Endothelial cell of umbilical vein (primary cell): ENCODE measurements at regions not wholly inside any gene's neighbourhood (a gene's known extent, or its start where the extent isn't known, plus 50 kb on each side); places are given as distances from the start of the nearest gene placed in this dataset.

Experiments
- BruUV-seq: library from RNA; stranded (reverse); fragments of 400-500 nt; replicated peaks from 2 replicates; lab custom pipeline; 2021; lab: Mats Ljungman, UMichigan
- CTCF ChIA-PET: fragments of 300-600, 350-600 bp; sonication (Branson Sonifier 250); formaldehyde crosslinking; loops from one replicate; lab custom pipeline; 2021; ENCODE audit warnings: antibody characterized with exemption, inconsistent platforms; lab: Charles Lee
- POLR2A ChIA-PET: fragments of 300-600, 350-600 bp; sonication (Branson Sonifier 250); formaldehyde crosslinking; loops from one replicate; lab custom pipeline; 2021; ENCODE audit warnings: antibody characterized with exemption, inconsistent platforms; lab: Charles Lee
- DNase-seq: peaks from one replicate; pipeline ENCODE4 v3.0.0-alpha.2; 2011; ENCODE audit warnings: low read depth, low spot score
- FAIRE-seq: peaks from 2 replicates; lab custom pipeline; 2011; peaks lifted over from hg19 to GRCh38; lab: Jason Lieb, UNC
- H2AFZ ChIP-seq: 2 replicates; pipeline ENCODE4 v1.6.0; 2012; ENCODE audit warnings: low read depth, low read length, control low read depth, inconsistent platforms
- H3K27ac ChIP-seq: 2 replicates; pipeline ENCODE4 v1.5.1; 2011; ENCODE audit warnings: low read depth, mild to moderate bottlenecking, control low read depth, low read length, moderate library complexity; ENCODE audit not compliant: insufficient read depth
- H3K27me3 ChIP-seq, 2 experiments: 2 replicates each; pipeline versions ENCODE4 v1.6.0 to v1.6.1; 2011; ENCODE audit warnings: low read length in 2 of 2, mixed read lengths in 1 of 2; ENCODE audit not compliant: control insufficient read depth in 2 of 2, insufficient read depth in 2 of 2
- H3K36me3 ChIP-seq, 2 experiments: 2 replicates in 1 of 2; 3 replicates in 1 of 2; pipeline ENCODE4 v1.5.1; 2011; ENCODE audit warnings: low read length in 2 of 2, mild to moderate bottlenecking in 1 of 2, moderate library complexity in 1 of 2; ENCODE audit not compliant: control insufficient read depth in 2 of 2, insufficient read depth in 2 of 2; ENCODE audit errors: extremely low read depth in 1 of 2
- H3K4me1 ChIP-seq: 3 replicates; pipeline ENCODE4 v1.5.1; 2011; ENCODE audit warnings: mild to moderate bottlenecking, low read length; ENCODE audit not compliant: control insufficient read depth, insufficient read depth; ENCODE audit errors: extremely low read depth
- H3K4me2 ChIP-seq: 2 replicates; pipeline ENCODE4 v1.6.1; 2011; ENCODE audit warnings: low read length, control low read depth, mixed read lengths; ENCODE audit not compliant: insufficient read depth
- H3K4me3 ChIP-seq, 3 experiments: fragments of 200-600 bp in 1 of 3; sonication (generic), shearing (Covaris generic) in 1 of 3; replicated peaks in 1 of 3; 2 replicates each; pipeline ENCODE4 v1.5.1; 2011 to 2016; ENCODE audit warnings: control low read depth in 3 of 3, low read length in 3 of 3, mild to moderate bottlenecking in 2 of 3, inconsistent platforms in 1 of 3, low read depth in 1 of 3, moderate library complexity in 1 of 3; ENCODE audit not compliant: insufficient read depth in 1 of 3
- H3K79me2 ChIP-seq: 2 replicates; pipeline ENCODE4 v1.6.0; 2012; ENCODE audit warnings: low read length, inconsistent platforms; ENCODE audit not compliant: control insufficient read depth, insufficient read depth
- H3K9ac ChIP-seq: replicated peaks from 2 replicates; pipeline ENCODE3; 2011; ENCODE audit warnings: low read length, control low read depth; ENCODE audit not compliant: insufficient read depth; ENCODE audit errors: extremely low read depth
- H3K9me1 ChIP-seq: replicated peaks from 3 replicates; pipeline ENCODE4 v1.6.0; 2011; ENCODE audit warnings: mild to moderate bottlenecking, low read length; ENCODE audit not compliant: control insufficient read depth, insufficient read depth; ENCODE audit errors: extremely low read depth
- H3K9me3 ChIP-seq: replicated peaks from 2 replicates; pipeline ENCODE4 v1.5.1; 2012; ENCODE audit warnings: low read length, inconsistent platforms; ENCODE audit not compliant: control insufficient read depth, insufficient read depth
- H4K20me1 ChIP-seq: replicated peaks from 2 replicates; pipeline ENCODE3; 2011; ENCODE audit warnings: mild to moderate bottlenecking, low read length; ENCODE audit not compliant: control insufficient read depth, insufficient read depth; ENCODE audit errors: extremely low read depth
- CTCF ChIP-seq, 2 donors: IDR thresholded peaks; 1 replicate in 1 of 2; 2 replicates in 1 of 2; pipeline ENCODE4 v1.5.1; 2011; ENCODE audit warnings: low read length in 2 of 2, mild to moderate bottlenecking in 2 of 2, moderate library complexity in 2 of 2, control low read depth in 1 of 2, inconsistent platforms in 1 of 2, low read depth in 1 of 2; ENCODE audit not compliant: insufficient read depth in 1 of 2; ENCODE audit errors: extremely low read depth in 1 of 2
- EZH2 ChIP-seq: IDR thresholded peaks from 2 replicates; pipeline ENCODE4 v1.6.1; 2012; ENCODE audit warnings: borderline replicate concordance, low read depth, mild to moderate bottlenecking, moderate library complexity, low read length, inconsistent platforms; ENCODE audit not compliant: severe bottlenecking
- FOS ChIP-seq: IDR thresholded peaks from 2 replicates; pipeline ENCODE4 v1.6.1; 2011; ENCODE audit warnings: mild to moderate bottlenecking, low read length, moderate library complexity, borderline replicate concordance; ENCODE audit not compliant: insufficient read depth
- GATA2 ChIP-seq: IDR thresholded peaks from 2 replicates; pipeline ENCODE4 v1.7.0; 2011; ENCODE audit warnings: low read depth, mild to moderate bottlenecking, moderate library complexity, mixed read lengths, low read length; ENCODE audit not compliant: insufficient read length, insufficient read depth
- JUN ChIP-seq: IDR thresholded peaks from 2 replicates; pipeline ENCODE4 v1.6.1; 2011; ENCODE audit warnings: borderline replicate concordance, low read depth; ENCODE audit not compliant: insufficient read length, insufficient read depth
- MAX ChIP-seq: IDR thresholded peaks from 2 replicates; pipeline ENCODE4 v1.6.1; 2011; ENCODE audit not compliant: insufficient read depth, insufficient read length
- MYC ChIP-seq: IDR thresholded peaks from one replicate; pipeline ENCODE4 v1.6.1; 2011; ENCODE audit warnings: mild to moderate bottlenecking, low read depth, low read length
- POLR2A ChIP-seq: IDR thresholded peaks from 2 replicates; pipeline ENCODE4 v1.6.1; 2012; ENCODE audit warnings: low read depth, mild to moderate bottlenecking, control low read depth, low read length
- POLR2AphosphoS5 ChIP-seq: IDR thresholded peaks from 2 replicates; pipeline ENCODE4 v1.6.1; 2012; ENCODE audit warnings: low read depth, mild to moderate bottlenecking, control low read depth, low read length, moderate library complexity; ENCODE audit not compliant: insufficient read depth
- dilution Hi-C: fragments of 300-500 bp; cut with MboI; formaldehyde crosslinking; loops from one replicate; pipeline ENCODE4 v1.15.0; 2019; ENCODE audit warnings: low sequenced_read_pairs; ENCODE audit not compliant: extremely low pct_ligation_motif_present
- intact Hi-C: fragments of 100-400 bp; cut with micrococcal nuclease; formaldehyde crosslinking; loops from one replicate; pipeline ENCODE4 v1.10.0; 2022

GRCh38 chr2:211159972-211160371, 603.6 kb downstream of the CPS1 start:
- Histone ChIP-seq H3K9me1 (no peaks in the 10 kb centered on the region), H3K9ac (no peak overlapping the region), H3K4me3 (no peak overlapping the region), H4K20me1 (no peaks in the 10 kb centered on the region), H3K9me3 (no peaks in the 10 kb centered on the region), H2AFZ (no peak overlapping the region), H3K79me2 (no peaks in the 10 kb centered on the region), H3K4me2 (no peak overlapping the region), H3K27ac (no peak overlapping the region), H3K4me1 (no peaks in the 10 kb centered on the region), H3K27me3 (peaks cover 0 to 2% of the 10 kb centered on the region in 2 experiments), H3K36me3 (no peaks in the 10 kb centered on the region)
- FAIRE-seq (no peak), DNase-seq (no peak)
- intact Hi-C loops = loop anchor here (5.0 kb wide), 2 partner anchors 123 to 658 kb away; no protein-coding TSS in a partner anchor
- ChIA-PET CTCF (interaction anchor here (1.1 to 4.1 kb wide), 2 partner anchors 15 to 74 kb away, joined by 3 to 275 read pairs; no protein-coding TSS in a partner anchor), POLR2A (no interaction called here)
- dilution Hi-C loops = no loop called here
- no peak for TF ChIP-seq CTCF (IDR thresholded peaks at IDR 0.05; ENCODE audit: extremely low read depth in 1 of 2, insufficient read depth in 1 of 2, low read depth in 1 of 2, low read length in 2 of 2)
- TF ChIP-seq JUN = no peak
- no peak for TF ChIP-seq POLR2AphosphoS5
- no peak for TF ChIP-seq FOS
- no peak for TF ChIP-seq MYC
- no peak for TF ChIP-seq GATA2
- no peak for TF ChIP-seq POLR2A
- no peak for TF ChIP-seq MAX
- TF ChIP-seq EZH2 = no peak
- no TSS peak for BruUV-seq
